ENCODE measurements at regions not wholly inside any gene's neighbourhood (a gene's known extent, or its start where the extent isn't known, plus 50 kb on each side); places are given as distances from the start of the nearest gene placed in this dataset.
"Not testable (repeated sequence)": the region's sequence is repeated elsewhere in the genome, so short reads cannot be mapped to it uniquely, and the experiment has no call there.

GRCh38 chr7:12017046-12017445, 185.0 kb upstream of the THSD7A start:
- H3K27me3 ChIP-seq (ENCODE audit: insufficient read depth, poor library complexity, severe bottlenecking): no peaks in the 10 kb centered on the region
- DNase-seq (ENCODE audit: low read depth in 1 of 2, low spot score in 1 of 2): no peak
- no peak for TF ChIP-seq SPI1 (IDR thresholded peaks at IDR 0.05; ENCODE audit: borderline replicate concordance, low read depth)
- TF ChIP-seq REST (IDR thresholded peaks at IDR 0.05; ENCODE audit: insufficient replicate concordance, low read depth): no peak
- TF ChIP-seq CTCF (IDR thresholded peaks at IDR 0.05; ENCODE audit: insufficient read depth, low read length): no peak
- no peak for TF ChIP-seq POLR2AphosphoS5 (IDR thresholded peaks at IDR 0.05; ENCODE audit: low read depth)
- no peak for TF ChIP-seq GABPA (IDR thresholded peaks at IDR 0.05; ENCODE audit: low read depth)
- H3K27ac ChIP-seq (replicated peaks): no peak overlapping the region
- H3K4me3 ChIP-seq (replicated peaks; ENCODE audit: insufficient read depth, low read length): no peak overlapping the region

GRCh38 chr7:12022011-12022410, 189.1 kb upstream of the TMEM106B start:
- DNase-seq (ENCODE audit: low read depth in 1 of 2, low spot score in 1 of 2); H3K27me3 ChIP-seq (ENCODE audit: insufficient read depth, poor library complexity, severe bottlenecking); H3K4me3 ChIP-seq (replicated peaks; ENCODE audit: insufficient read depth, low read length); H3K27ac ChIP-seq (replicated peaks): not testable (repeated sequence)

GRCh38 chr7:12025246-12025645, 185.8 kb upstream of the TMEM106B start:
- TF ChIP-seq REST (IDR thresholded peaks at IDR 0.05; ENCODE audit: insufficient replicate concordance, low read depth) (no peak), SPI1 (IDR thresholded peaks at IDR 0.05; ENCODE audit: borderline replicate concordance, low read depth) (no peak), POLR2AphosphoS5 (IDR thresholded peaks at IDR 0.05; ENCODE audit: low read depth) (no peak), GABPA (IDR thresholded peaks at IDR 0.05; ENCODE audit: low read depth) (no peak)
- Histone ChIP-seq H3K27ac (replicated peaks) (no peak overlapping the region), H3K4me3 (replicated peaks; ENCODE audit: insufficient read depth, low read length) (no peak overlapping the region), H3K27me3 (ENCODE audit: insufficient read depth, poor library complexity, severe bottlenecking) (no peaks in the 10 kb centered on the region)
- DNase-seq (ENCODE audit: low read depth in 1 of 2, low spot score in 1 of 2): no peak

- DNase-seq (ENCODE audit: low read depth in 1 of 2, low spot score in 1 of 2): no peak
- TF ChIP-seq REST (IDR thresholded peaks at IDR 0.05; ENCODE audit: insufficient replicate concordance, low read depth) (no peak), POLR2AphosphoS5 (IDR thresholded peaks at IDR 0.05; ENCODE audit: low read depth) (no peak), SPI1 (IDR thresholded peaks at IDR 0.05; ENCODE audit: borderline replicate concordance, low read depth) (no peak), CTCF (IDR thresholded peaks at IDR 0.05; ENCODE audit: insufficient read depth, low read length) (no peak), GABPA (IDR thresholded peaks at IDR 0.05; ENCODE audit: low read depth) (no peak)
- Histone ChIP-seq H3K27me3 (ENCODE audit: insufficient read depth, poor library complexity, severe bottlenecking) (no peaks in the 10 kb centered on the region), H3K27ac (replicated peaks) (no peak overlapping the region), H3K4me3 (replicated peaks; ENCODE audit: insufficient read depth, low read length) (no peak overlapping the region)
Observed at GRCh38 chr7:12028508-12028907, 182.6 kb upstream of the TMEM106B start.
